Cardiac muscle cell (in vitro differentiated cells and primary cell): ENCODE measurements at regions not wholly inside any gene's neighbourhood (a gene's known extent, or its start where the extent isn't known, plus 50 kb on each side); places are given as distances from the start of the nearest gene placed in this dataset.

Experiments used
- DNase-seq, 2 donors: peaks; one replicate each; pipeline versions ENCODE4 v3.0.0 to v3.0.0-alpha.2; 2010 to 2017; ENCODE audit warnings: low read depth in 1 of 2, low spot score in 1 of 2
- H3K27ac ChIP-seq: fragments of 200-600 bp; sonication (generic); 2 replicates; pipeline ENCODE4 v1.5.1; 2016
- H3K27me3 ChIP-seq: fragments of 200-600 bp; sonication (generic); 2 replicates; pipeline ENCODE4 v1.6.0; 2016; ENCODE audit warnings: control low read depth
- H3K36me3 ChIP-seq: fragments of 200-600 bp; sonication (generic); 2 replicates; pipeline ENCODE4 v1.5.1; 2016; ENCODE audit warnings: control low read depth
- H3K4me1 ChIP-seq: fragments of 200-600 bp; sonication (generic); 2 replicates; pipeline ENCODE4 v1.8.1; 2017; ENCODE audit warnings: low read depth, mild to moderate bottlenecking, mixed run types
- H3K4me3 ChIP-seq: fragments of 200-600 bp; sonication (generic); 2 replicates; pipeline ENCODE4 v1.5.1; 2016; ENCODE audit warnings: mild to moderate bottlenecking
- H3K9me3 ChIP-seq: fragments of 200-600 bp; sonication (generic); 2 replicates; pipeline ENCODE4 v1.5.1; 2017; ENCODE audit warnings: low read depth, mild to moderate bottlenecking, control low read depth
- CTCF ChIP-seq: IDR thresholded peaks from 2 replicates; pipeline ENCODE4 v1.5.1; 2012; ENCODE audit warnings: low read depth, mild to moderate bottlenecking, low read length

GRCh38 chr10:4063717-4064116 is 278.7 kb upstream of the KLF6 start:
- no peak for TF ChIP-seq CTCF
- Histone ChIP-seq H3K4me3 (no peak overlapping the region), H3K9me3 (no peaks in the 10 kb centered on the region), H3K36me3 (no peaks in the 10 kb centered on the region), H3K4me1 (peaks cover 9% of the 10 kb centered on the region), H3K27me3 (no peaks in the 10 kb centered on the region), H3K27ac (no peak overlapping the region)
- DNase-seq = no peak

DNA sequence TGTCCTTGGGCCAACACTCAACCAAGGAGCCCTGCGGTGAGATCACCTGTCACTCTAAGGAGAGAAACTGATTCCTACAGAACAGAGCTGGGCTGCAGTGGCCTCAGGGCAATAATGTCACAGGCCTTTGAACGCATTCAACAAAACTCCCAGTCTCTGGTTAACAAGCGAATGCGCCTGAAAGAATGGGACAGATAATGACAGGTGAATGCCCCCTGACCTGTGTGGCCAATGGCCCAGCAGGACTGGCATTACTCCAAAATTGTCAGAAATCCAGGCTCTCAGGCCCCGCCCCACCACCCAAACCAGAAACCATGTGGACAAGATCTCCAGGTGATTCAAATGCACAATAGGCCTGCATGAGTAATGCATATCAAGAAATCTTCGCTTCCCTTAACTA is 277.7 kb upstream of the KLF6 start:
- Histone ChIP-seq H3K4me3 (no peak overlapping the region), H3K36me3 (no peaks in the 10 kb centered on the region), H3K9me3 (no peaks in the 10 kb centered on the region), H3K27me3 (no peaks in the 10 kb centered on the region), H3K27ac (no peak overlapping the region), H3K4me1 (peaks cover 9% of the 10 kb centered on the region)
- DNase-seq = no peak
- TF ChIP-seq CTCF = no peak

DNA sequence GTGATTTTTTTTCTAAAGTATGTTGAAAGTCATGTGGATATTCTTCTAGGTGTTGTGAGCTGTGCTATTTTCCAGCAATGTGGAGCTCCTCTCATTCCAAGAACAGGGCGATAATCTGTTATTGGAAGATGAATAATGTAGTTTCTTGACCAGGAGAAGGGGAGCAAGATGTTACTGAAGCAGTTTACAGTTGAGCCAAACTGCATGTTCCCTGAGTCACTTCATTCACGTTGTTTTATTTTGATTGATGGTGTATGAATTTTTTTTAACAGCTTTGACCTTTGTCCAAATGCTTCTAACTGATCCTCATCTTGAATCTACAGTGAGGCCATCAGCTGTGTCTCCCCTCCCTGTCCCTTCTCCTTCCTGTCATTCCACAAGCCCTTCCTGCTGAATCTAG is 277.1 kb upstream of the KLF6 start:
- Histone ChIP-seq H3K4me1 (peaks cover 5% of the 10 kb centered on the region), H3K36me3 (no peaks in the 10 kb centered on the region), H3K9me3 (no peaks in the 10 kb centered on the region), H3K27ac (no peak overlapping the region), H3K27me3 (no peaks in the 10 kb centered on the region), H3K4me3 (no peak overlapping the region)
- TF ChIP-seq CTCF = no peak
- DNase-seq = no peak

DNA sequence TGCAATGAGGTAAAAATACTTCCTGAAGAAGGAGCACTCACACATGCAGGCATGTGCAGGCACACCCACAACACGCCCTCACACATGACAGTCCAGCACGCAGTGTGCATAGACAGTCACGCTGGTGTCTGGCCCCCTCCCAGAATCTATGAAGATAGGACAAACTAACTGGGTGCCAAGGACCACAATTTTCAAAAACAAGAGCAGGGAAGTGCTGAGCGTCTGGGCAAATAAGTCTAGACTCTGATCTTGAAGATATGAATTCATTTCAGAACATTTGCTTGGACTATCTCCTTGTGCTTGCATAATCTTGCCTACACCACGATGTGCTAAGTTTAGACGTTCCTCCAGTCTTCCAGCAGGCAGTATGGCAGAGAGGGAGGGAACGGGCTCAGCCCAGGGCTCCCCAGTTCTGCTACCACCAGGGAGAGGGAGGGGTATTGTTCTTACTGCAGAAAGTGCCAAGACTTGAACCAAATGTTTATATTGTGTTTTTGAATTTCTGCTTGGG is 276.5 kb upstream of the KLF6 start:
- Histone ChIP-seq H3K36me3 (no peaks in the 10 kb centered on the region), H3K9me3 (no peaks in the 10 kb centered on the region), H3K4me1 (no peaks in the 10 kb centered on the region), H3K27ac (no peak overlapping the region), H3K4me3 (no peak overlapping the region), H3K27me3 (no peaks in the 10 kb centered on the region)
- no peak for TF ChIP-seq CTCF
- DNase-seq = peak in 1 of 2 donors; percentile 59

DNA sequence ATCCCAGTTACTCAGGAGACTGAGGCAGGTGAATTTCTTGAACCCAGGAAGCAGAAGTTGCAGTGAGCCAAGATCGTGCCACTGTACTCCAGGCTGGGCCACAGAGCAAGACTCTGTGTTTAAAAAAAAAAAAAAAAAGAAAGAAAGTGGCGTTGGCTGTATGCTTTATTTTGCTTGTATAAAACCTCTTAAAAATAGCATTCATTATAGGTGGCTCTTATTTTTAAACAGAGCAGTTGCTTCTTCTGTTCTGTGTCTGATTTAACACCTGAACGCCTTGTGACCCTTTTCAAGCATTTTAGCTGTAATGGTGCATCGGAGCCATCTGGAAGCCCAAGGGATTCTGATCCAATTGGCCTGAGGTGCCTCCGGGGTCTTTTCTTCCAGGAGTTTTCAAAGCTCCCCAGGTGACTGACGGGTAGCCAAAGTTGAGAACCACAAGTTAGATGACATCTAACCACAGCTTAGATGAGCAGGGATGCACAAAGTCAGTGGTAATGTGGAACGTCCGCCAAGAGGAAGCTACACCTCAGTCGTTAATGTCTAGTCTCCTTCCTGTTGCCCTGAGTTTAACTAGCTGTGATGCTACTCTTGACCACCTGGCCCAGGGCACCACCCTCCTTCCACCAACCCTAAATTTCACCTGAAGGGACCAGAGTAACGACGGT is 274.6 kb upstream of the KLF6 start:
- Histone ChIP-seq H3K27ac (no peak overlapping the region), H3K27me3 (no peaks in the 10 kb centered on the region), H3K4me1 (no peaks in the 10 kb centered on the region), H3K36me3 (no peaks in the 10 kb centered on the region), H3K4me3 (no peak overlapping the region), H3K9me3 (no peaks in the 10 kb centered on the region)
- DNase-seq = no peak
- TF ChIP-seq CTCF = no peak
